Effector CD8-positive, alpha-beta T cell (primary cell): ENCODE measurements at regions not wholly inside any gene's neighbourhood (a gene's known extent, or its start where the extent isn't known, plus 50 kb on each side); places are given as distances from the start of the nearest gene placed in this dataset.

Source experiments
- DNase-seq: peaks from one replicate; lab custom pipeline; 2025; lab: John Stamatoyannopoulos, UW

DNA sequence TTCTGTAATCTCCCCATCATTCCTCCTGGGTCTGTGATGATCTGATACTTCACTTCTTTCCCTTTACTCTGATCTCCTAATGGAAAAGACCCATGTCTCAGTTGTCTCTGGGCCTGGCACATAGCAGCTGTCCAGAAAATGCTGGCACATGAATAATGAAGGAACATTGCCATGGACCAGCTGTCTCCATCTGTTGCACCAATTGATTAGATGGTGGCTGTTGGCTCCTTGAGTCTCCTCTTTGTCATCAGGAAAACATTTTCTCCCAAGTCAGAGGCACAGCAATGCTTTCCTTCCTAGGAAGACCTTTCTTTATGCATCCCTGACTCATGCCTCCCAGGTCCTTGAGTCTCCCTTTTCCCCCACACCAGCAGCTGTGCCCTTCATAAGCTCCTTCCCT is 286.2 kb upstream of the CXCR4 start:
- no peak for DNase-seq

DNA sequence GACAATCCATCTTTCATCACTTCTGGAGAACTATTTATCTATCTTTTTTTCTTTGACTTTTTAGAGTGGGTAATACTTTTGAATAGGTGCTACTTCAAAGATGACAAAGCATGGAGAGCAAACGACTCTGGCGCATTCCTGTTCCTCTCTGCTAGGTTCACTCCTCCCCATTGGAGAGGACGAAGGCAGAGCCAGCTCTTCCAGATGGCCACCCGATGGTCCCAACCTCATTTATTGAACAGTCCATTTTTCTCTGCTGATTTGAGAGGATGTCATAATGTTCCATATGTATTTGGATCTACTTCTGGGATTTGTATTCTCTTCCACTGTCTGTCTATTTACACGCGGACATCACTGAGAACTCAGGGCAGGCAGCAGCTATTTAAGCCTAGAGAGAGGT is 284.3 kb upstream of the CXCR4 start:
- DNase-seq: no peak

DNA sequence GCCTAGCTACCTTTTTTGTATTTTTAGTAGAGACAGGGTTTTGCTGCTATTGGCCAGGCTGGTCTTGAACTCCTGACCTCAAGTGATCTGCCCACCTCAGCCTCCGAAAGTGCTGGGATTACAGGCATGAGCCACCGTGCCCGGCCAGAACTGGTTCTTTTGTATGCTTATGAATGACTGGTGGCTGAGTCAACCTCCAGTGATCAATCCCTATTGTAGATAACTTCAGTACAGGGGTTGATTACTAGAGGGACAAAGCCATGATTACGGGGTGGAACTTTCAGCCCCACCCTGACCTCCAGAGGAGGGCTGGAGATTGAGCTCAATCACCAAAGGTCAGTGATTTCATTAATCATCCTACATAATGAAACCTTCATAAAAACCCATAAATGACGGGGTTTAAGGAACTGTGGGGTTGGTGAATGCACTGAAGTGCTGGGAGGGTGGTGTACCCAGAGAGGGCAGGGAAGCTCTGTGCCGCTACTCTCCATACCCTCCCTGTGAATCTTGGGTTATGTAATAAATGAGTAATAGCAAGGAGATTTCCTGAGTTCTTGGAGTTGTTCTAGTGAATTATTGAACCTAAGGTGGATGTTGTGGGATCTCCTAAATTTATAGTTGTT is 281.8 kb upstream of the CXCR4 start:
- no peak for DNase-seq

DNA sequence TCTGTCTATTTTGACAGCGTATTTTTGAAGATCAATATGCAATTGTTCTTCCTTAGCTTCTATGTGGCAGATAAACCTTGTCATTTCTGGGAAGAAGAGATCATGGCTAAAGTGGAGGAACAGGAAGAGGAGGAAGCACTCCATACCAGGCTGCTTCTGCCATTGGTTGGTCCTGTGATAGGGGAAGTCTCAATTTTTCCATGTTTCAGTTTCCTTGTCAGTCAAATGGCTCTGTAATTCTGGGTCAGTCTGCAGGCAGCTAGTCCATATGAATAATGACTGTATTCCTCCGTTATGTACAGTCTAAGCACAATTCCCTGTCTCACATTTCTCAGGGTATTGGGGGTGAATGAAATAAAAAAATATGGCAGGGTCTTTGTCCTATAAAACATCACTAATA is 277.6 kb upstream of the CXCR4 start:
- DNase-seq: no peak

DNA sequence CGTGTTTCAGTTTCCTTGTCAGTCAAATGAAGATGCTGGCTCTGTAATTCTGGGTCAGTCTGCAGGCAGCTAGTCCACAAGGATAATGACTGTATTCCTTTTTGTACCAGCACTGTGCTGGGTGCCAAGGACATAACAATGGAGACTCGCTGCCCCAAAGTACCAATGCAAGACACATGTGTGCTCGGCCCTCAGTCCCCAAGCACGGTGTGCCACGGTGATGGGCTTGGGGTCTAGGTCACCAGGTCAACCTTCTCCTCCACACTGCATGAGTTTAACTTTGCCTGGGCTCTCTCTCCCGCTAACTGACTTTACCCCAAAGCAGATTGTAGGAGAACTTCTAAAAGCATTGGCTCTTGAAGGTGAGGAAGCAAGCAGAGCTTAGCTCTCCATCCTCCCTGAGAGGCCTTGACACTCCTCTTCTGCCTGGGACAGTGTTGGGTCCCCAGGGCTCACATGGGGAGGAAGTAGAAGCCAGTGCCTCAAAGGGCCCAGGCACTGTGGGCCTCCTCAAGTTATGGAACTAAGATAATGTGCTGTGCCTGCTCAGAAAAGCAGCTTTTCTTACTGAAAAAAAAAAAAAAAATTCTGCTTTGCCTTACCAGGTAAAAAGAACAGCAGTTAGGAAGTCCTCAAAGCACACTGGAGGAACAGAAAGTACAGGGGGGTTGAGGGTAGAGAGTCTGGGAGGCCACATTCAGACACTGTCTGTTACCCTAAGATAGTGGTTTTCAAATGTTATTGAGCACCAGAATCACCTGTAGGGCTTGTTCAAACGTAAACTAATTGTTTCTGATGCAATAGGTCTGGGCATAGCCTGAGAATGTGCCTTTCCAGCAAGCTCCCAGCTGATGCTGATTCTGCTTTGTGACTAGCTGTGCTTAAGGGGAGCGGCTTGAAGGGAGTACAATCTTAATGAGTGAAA is 276.4 kb upstream of the CXCR4 start:
- no peak for DNase-seq

DNA sequence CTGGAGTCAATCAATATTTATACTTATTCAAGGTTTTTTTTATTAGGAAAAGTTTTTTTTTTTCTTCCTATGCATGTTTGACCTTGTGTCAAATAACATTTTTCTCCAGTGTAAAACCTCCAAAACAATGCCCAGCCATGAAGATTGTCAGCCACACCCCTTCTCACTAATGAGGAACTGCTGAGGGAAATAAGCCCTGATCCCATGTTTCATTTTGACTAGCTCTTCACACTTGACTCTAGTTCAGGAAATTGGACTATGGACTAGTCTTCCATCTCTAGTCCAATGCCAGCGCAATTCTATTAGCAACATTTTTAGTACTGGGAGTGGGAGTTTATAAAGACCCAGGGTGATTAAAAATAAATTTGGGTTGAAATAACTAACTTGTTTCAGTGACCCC is 275.6 kb upstream of the CXCR4 start:
- no peak for DNase-seq

DNA sequence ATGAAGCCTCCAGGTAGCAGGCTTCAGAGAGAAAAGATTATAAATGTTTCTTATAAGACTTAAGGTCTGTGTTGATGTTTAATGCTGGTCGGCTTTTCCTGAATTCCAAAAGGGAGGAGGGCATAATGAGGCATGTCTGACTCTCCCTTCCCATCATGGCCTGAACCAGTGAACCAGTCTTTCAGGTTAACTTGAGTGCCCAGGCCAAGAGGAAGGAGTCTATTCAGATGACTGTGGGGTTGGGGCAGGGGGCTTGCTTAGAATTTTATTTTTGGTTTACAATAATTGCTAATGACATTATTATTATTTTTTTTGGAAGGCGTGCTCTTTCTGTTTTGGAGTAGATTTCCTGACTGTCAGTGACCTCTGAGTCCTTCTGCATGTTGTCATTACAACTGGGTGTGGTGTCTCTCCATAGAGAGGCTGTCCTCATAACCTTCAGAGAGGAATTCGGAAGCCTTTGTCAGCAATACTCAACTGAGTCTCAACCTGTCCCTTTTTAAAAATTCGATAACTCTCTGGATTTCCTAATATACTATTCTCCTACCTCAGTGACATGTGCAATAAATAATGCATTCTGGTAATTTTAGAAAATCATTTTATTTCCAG is 275.1 kb upstream of the CXCR4 start:
- no peak for DNase-seq

DNA sequence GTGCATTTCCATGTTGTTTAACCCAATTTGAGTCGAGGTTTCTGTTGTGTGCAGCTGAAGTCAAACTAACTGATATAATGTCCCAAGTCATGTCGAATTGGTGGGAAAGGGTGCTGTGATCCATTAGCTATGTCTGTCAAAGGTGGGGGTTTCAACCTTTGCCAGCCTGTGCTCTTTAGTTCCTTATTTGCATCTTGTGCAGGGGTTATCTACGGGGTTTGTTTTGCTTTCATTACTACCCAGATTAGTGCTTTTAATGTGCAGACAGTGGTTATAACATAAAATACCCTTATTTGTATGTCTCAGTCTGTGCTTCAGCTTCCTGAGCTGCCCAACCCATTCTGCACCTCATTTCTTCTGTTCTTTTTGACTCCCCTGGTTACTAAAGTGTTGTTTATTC is 271.9 kb upstream of the CXCR4 start:
- DNase-seq: no peak

DNA sequence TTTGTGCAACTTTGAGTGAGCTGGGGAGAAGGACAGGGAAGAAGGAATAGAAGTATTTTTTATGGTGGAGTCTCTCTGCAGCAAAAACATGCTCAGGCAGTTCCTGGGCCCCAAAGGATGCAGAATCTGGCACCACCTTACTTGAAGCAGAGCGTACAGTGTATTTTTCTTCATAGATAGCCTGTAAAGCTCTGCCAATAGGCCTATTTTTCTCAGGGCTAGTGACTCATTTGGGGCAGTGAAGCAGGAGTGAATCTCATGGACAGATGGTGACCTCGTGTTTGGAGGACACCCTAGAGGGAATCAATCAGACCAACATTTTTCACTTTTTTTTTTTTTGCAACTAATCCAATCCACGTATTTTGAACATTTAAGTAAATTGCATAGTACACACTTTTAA is 268.1 kb upstream of the CXCR4 start:
- DNase-seq: no peak

DNA sequence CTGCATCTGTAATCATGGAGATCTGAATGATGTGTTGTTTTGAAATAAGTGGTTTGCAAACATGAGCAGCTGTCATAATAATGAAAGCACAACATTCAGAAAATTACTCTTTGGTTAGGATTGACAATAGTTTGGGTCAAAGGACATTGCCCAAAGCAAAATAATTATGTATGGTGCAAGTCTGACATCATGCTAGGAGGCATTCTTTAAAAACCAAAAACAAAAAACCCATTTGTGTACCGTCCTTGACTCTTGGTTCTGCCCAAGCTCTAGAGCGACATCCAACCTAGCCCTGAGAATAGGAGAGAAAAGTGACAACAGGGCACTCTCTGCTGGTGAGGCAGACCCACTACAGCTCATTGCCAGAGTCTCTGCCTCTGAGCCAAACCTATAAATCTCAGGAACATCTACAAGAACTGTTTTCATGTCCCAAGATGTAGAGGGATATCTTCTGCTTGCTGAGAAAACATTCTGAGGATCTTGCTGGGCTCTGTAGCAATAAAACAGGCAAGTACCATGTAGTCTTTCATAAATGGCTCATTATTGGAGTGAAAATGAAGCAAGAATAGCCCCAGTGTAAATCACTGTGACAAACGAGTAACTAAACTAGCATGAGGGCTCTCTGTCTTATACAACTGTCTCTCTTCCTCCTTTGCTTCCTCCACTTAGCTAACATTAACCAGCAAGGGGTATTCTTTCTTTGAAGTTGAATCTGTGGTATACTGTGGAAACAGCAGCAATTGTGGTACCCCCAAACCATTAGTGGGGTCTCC is 266.8 kb upstream of the CXCR4 start:
- DNase-seq: peak; percentile 16

DNA sequence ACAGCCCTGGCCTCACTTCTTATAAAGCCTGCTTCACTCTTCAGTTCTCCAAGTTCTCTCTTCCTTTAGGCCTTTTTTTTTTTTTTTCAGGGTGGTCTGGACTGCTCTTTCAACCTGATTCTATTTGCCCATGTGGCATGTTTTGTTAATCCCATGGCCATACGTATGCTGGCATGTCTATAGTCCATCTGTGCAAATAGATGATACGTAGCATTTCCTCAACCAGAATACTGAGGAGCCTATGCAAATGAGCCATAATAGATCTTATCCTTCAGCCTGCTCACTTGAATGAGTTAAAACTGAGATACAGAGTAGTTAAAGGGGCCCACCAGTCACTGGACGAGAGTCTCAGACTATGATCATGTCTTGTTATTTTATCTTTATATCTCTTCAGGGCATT is 265.2 kb upstream of the CXCR4 start:
- DNase-seq: no peak

DNA sequence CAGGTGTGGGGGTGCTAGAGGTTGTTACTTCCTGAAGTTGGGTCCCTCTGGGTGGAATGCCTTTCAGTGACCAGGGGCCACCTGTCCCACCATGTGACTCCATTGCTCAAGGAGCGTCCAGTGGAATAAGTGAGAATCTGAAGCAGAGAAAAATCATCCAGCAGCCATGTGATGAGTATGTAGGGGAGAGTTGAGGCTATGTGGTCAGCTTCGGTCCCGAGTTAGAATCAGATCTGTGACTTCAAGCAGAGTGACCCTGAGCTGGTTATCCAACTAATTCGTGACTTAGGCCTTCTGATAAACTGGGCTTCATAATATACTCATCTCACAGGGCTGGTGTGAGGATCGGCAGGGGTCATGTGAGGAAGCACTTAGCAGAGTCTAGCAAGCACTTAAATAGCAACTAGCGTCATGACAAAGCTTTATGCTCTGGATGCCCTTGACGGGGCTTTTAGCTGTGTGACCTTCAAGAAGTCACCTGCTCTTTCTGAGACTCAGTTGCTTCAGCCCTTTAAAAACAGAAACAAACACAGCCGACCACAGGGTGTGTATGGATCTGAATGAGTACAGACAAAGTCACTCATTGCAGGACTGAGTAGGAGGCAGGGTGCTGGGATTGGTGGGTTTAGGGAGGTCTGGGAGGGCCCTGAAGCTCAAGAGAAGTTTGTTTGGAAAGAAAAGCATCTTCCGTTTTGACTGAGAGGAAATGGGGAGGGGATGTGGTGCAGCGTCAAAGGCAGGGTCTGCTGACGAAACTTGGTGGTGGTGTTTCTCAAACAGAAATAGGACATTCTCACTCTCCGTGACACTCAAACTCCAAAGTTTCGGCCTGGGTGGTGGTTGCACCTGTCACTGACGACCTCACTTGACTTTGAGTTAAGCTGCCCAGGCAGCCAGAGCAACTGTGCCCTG is 264.0 kb upstream of the CXCR4 start:
- DNase-seq: peak; percentile 5

DNA sequence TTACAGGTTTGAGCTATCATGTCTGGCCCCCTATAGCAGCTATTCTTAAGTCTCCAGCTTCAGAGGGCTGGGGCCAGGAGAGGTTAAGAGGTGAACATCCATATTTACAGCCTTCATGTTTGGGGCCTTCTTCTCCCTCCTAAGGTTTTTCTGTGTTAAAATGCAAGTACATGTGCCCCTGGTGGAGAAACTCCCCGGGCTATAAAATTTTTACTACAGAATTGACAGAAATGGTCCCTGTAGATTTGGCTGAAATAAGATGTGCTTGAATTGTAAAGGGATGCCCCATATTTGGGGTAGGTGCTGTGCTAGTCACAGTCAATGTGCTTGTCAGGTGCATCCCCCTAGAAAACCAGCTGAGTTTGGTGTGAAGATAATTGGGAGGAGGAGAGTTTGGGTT is 263.3 kb upstream of the CXCR4 start:
- DNase-seq: no peak

DNA sequence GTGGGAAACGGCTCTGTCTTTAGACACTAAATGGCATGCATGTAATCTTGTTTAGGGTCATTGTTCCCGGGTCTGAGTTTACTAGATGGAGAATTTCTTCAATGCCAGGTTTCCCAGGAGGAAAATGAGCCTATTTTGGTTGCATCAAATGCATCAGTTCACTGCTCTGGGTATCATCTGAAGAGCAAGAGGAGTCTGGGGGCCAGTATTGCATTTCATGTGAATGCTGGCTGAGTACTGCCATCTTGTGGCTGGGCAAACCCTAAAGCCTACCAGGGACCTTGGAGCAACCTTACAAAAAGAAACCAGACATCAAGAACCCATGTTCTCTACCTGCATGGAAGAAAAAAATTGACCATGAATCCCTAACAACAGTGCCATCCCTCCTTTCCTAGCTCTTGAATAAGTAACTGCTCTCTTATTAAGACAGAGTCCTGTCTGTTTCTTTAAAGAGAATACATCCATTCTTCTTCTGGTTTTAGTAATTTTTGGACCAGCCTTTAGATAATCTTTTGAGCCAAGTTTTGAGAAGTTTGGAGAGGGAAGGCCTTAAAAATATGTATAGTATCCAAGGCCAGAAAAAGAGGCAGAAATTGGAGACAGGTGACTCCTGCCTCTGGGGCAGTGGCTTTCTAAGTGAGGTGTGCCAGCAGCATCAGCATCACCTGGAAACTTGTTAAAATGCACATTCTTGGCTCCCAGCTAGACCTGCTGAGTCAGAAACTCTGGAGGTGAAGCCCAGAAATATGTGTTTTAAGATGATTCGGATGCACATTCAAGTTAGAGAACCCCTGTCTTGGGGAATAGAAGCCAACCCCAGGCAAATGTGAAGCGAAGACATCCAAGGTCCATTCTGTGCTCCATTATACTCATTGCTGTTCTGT is 261.0 kb upstream of the CXCR4 start:
- DNase-seq: peak; percentile 47

DNA sequence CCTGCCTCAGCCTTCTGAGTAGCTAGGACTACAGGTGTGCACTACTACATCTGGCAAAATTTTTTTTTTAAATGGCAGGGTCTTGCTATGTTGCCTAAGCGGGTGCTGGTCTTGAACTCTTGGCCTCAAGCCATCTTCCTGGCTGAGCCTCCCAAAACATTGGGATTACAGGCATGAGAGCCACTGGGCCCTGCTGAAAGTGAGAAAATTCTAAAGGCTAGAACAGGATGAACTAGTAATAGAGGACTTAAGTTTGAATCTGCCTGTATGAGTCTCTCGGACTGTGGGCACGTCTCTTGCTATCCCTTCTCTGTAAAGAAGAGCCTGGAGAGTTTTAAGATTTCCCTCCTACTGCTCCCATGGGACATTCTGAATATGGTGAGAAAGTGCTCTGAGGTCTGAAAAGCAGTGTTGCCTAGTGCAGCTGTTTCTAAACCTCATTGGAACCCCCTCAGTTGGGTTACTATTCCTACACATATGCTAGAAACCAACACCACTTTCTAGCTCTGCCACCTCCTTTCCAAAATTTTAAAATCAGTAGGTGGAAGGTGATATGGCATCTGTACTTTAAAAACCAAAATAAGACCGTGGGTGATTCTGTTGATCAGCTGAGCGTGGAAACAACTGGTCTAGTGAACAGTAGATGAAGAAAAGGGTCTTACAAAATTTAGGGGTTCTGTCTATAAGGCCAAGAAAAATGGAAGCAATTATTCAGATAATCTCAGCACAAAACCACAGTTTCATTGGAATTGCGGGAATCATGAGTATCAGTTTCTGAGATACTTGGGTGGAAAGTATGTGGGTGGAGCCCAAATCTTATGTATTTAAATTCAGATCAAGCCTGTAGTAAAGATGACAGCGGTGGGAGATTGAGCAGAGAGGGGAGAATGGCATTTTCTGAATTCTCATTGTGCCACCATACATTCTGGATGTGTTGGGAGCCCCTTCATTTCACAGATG is 259.8 kb upstream of the CXCR4 start:
- DNase-seq: no peak

DNA sequence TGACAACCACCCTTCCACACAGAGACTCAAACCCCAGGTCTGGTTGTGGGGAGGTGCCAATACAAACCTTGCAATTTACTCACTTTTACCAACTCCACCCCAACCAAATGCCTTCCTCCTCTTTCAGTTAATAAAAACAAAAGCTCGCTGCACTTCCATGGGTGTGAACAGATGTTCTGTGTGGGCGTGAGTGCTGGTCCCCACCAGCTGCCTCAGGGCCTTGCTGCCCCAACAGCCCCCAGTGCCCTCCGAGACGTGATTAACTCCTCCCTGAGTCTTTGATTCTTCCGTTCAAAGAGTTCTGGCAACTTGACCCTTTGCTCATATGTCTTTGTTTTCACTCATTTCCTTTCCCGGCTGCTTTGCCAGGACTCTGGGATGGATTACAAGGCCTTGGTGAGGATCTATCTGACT is 258.9 kb upstream of the CXCR4 start:
- DNase-seq: no peak

DNA sequence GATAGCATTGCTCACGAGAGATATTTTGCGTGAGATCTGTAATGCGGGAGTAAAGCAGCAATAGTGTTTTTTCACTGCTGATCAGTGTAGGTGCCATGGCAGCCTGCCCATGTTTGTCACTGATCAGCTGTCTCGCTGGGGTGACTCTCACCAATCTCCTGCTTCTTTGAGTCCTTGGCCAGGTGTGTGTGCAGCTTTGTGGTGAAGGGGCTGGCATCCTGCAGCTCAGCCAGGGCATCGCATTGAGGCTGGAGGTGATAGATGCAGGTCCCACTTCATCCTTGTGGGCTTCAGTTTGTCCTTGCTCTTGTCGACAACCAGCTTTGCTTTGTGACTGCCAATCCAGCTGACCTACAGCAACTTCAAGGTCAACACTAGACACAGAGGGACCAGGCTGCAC is 258.3 kb upstream of the CXCR4 start:
- no peak for DNase-seq

DNA sequence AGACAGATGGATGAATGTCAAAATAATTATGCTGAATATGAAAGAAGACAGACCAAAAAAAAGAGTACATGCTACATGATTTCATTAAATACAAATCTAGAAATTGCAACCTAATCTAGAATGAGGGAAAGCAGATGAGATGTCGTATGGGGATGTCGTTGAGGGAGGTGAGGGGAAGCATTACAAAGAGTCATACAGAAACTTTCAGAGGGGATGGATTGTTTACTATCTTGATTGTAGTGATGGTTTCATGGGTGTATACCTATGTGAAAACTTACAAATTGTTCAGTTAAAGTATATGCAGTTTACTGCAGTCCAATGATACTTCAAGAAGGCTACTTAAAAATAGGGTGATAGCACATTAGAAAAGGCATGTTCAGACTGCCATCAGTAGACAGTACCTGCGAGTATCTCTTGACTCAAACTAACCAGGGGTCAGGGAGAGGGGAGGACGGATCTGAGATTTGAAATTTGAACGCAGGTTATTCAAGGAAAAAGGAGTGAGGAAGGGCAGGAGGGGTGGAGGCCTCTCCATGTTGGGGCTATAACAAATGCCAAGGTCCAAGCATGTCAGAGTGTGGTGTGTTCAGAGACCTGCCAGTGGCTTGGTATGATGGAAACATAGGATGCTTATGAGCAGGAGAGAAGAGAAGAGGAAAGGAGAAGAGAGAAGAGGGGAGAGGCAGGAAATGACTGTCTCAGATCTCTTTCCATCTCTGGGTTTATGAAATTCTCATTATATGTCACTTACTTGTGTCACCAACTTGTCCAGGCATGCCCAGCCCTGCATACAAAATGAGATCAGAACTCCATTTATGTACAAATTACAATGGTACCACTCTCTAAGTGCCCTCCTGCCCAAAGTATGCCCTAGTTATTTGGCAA is 257.3 kb upstream of the CXCR4 start:
- no peak for DNase-seq
